Suprapubic skin (tissue), 4 donors: ENCODE measurements at regions not wholly inside any gene's neighbourhood (a gene's known extent, or its start where the extent isn't known, plus 50 kb on each side); places are given as distances from the start of the nearest gene placed in this dataset.

ENCODE experiments used
- EP300 ChIP-seq: sonication (generic); formaldehyde crosslinking; IDR thresholded peaks from one replicate; pipeline ENCODE4 v1.6.1; 2017; ENCODE audit warnings: antibody characterized with exemption
- POLR2A ChIP-seq, 2 donors: fragments of 450-650 bp; IDR thresholded peaks; one replicate each; pipeline ENCODE4 v1.6.1; 2017; ENCODE audit warnings: antibody characterized with exemption in 2 of 2, mild to moderate bottlenecking in 2 of 2, moderate library complexity in 2 of 2
- POLR2AphosphoS5 ChIP-seq, 3 donors: sonication (generic); formaldehyde crosslinking; IDR thresholded peaks; one replicate each; pipeline ENCODE4 v1.6.1; 2017; ENCODE audit warnings: antibody characterized with exemption in 3 of 3
- TF ChIP-seq, protein P1 (sequence below), 2 donors: fragments of 200-600 bp in 1 of 2; fragments of 450-650 bp in 1 of 2; sonication (generic) in 1 of 2; IDR thresholded peaks; one replicate each; pipeline ENCODE4 v1.5.1; 2016 to 2019; ENCODE audit warnings: antibody characterized with exemption in 2 of 2, mild to moderate bottlenecking in 1 of 2, moderate library complexity in 1 of 2

DNA sequence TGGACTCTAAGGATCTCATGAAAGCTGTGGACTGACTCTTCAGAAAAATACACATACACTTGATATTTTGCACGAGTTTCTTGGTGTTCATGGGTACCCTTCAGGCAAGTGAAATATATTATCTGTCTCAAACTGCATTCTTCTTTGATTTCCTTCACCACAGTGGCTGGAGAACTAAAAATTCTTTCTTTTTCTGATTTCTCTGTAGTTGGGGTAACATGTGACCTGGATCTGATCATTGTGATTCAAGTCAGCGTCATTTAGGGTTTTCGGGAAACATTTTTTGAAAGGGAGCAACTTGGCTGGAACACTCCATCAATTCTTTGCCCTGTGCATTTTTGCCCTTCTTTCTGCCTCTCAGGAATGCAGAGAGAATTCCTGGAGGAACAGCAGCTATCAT is 205.8 kb downstream of the OR2B2 start:
- TF ChIP-seq, protein P1, sequence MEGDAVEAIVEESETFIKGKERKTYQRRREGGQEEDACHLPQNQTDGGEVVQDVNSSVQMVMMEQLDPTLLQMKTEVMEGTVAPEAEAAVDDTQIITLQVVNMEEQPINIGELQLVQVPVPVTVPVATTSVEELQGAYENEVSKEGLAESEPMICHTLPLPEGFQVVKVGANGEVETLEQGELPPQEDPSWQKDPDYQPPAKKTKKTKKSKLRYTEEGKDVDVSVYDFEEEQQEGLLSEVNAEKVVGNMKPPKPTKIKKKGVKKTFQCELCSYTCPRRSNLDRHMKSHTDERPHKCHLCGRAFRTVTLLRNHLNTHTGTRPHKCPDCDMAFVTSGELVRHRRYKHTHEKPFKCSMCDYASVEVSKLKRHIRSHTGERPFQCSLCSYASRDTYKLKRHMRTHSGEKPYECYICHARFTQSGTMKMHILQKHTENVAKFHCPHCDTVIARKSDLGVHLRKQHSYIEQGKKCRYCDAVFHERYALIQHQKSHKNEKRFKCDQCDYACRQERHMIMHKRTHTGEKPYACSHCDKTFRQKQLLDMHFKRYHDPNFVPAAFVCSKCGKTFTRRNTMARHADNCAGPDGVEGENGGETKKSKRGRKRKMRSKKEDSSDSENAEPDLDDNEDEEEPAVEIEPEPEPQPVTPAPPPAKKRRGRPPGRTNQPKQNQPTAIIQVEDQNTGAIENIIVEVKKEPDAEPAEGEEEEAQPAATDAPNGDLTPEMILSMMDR (IDR thresholded peaks at IDR 0.05), result no peak
- no peak for TF ChIP-seq EP300
- TF ChIP-seq POLR2A (IDR thresholded peaks at IDR 0.05), result no peak
- TF ChIP-seq POLR2AphosphoS5 (IDR thresholded peaks at IDR 0.05), result no peak
